HK-2 (cell line): ENCODE measurements at regions not wholly inside any gene's neighbourhood (a gene's known extent, or its start where the extent isn't known, plus 50 kb on each side); places are given as distances from the start of the nearest gene placed in this dataset.

Source experiments
- DNase-seq: peaks from one replicate; pipeline ENCODE4 v3.0.0-alpha.2; 2018; ENCODE audit not compliant: unreplicated experiment

DNA sequence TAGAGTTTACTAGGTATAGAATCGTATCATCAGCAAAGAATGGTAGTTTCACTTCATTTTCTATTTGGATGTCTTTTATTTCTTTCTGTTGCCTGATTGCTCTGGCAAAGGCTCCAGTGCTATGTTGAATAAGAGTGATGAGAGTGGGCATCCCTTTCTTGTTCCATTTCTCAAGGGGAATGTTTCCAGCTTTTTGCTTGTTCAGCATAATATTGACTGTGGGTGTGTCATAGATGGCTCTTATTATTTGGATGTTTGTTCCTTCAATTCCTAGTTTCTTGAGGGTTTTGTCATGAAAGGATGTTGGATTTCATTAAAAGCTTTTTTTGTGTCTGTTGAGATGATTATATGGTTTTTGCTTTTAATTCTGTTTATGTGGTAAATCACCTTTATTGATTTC is 1114.5 kb downstream of the RAPGEF2 start:
- no peak for DNase-seq

DNA sequence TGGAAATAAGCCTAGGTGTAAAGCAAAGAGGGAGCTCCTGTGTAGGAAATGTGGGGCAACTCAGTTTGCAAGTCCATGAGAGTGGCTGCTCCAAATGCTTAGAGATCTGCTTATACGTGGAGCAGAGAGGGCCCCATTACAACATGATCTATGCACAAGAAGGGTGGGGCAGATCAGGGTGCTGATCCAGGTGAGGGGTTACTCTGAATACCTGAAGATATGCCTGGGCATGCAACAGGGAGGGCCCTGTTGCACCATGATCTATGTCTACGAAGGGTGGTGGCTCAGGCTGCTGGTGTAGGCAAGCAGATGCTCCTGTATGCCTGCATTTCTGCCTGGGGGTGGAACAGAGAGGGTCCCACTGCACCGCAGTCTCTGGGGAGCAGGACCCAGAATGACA is 1121.2 kb downstream of the RAPGEF2 start:
- DNase-seq, result no peak

DNA sequence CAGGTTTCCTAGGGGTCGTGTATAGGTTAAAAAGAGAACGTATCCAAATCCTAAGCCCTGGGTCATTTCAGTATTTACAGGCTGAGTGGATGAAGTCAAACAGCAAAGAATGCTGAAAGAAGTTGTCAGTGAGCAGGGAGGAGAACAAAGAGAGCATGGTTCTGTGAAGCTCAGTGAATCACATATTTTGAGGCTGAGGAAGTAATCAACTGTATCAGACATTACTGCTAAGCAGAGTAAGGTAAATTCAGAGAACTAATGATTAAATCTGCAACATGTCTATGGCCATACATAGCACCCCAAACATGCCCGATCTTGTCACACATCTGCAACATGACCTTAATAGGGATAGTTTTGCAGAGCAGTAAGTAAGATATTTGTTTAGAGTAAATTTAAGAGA is 1130.3 kb downstream of the RAPGEF2 start:
- no peak for DNase-seq

DNA sequence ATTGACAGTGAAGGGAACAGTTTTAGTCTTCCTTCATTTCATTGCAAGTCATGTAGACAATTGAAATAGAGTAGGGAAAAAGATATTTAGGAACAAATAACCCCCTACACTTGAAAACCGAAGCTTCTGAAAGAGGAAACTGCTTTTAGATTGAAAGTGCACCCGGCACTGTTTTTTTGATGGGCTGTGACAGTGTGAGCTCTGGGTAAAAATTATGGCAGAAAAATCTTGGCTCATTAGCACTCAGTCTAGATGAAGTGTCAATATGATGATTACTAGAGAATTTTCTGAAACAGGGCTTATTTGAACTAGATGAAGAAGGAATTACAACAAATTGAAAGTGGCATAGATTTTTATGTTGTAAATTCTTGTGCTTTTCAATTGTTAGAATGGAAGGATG is 1132.4 kb downstream of the RAPGEF2 start:
- DNase-seq, result no peak

DNA sequence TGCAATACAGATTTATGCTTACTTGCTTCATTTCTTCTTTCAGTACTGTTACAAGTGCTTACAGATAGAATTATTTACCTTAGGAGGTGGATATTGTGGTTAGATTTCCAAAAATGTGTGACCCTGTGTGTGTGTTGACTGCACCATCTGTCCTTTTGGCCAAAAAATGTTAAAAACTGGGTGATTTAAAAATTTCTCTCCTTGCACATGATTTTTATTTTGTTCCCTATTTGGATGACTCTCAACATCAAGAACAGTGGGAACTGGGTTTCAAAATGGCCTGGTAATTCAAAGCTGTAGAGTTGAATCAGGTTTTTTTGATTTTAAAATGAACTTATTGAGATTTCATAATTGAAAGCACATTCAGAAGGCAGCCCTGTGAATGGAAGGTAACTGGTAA is 1132.9 kb downstream of the RAPGEF2 start:
- no peak for DNase-seq

DNA sequence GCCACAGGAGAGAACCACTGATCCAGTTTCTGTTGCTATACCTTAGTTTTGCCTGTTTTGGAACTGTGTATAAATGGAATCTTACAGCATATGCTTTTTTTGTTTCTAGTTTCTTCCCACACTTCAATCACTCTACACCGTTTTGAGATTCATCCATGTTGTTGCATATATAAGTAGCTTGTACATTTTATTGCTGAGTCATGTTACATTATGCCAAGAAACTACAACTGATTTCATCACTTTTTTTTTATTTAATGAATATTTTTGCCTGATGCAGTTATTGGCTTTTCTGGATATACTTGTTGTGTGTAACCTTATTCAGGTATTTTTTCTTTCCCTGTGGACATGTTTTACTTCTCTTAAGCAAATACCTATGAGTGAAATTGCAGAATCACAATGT is 1135.9 kb downstream of the RAPGEF2 start:
- no peak for DNase-seq

DNA sequence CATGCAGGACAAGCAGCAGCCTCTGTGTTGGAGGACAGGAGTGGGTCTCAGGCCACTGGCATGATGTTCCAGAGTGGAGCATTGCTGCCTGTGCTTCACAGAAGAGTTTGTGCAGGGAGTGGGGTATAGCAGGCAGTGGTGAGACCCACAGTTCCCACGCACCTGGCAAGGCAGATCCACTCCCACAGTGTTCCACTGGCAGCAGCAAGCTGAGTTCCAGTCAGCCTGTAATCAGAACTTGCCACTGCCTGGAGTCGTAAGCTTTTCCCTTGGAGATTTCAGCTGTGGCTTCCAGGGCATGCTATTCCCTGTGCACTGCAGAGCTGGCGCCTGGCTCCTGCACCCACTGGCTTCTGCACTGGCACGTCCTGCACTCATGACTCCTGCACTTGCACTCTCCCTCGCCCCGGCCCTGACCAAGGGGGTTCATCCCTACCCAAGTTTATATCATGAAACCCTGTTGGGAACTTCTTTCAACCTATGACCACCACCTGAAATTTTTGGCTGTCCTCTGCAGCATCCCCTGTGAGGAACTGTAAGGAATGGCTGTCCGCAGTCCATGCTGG is 1144.3 kb downstream of the RAPGEF2 start:
- no peak for DNase-seq

DNA sequence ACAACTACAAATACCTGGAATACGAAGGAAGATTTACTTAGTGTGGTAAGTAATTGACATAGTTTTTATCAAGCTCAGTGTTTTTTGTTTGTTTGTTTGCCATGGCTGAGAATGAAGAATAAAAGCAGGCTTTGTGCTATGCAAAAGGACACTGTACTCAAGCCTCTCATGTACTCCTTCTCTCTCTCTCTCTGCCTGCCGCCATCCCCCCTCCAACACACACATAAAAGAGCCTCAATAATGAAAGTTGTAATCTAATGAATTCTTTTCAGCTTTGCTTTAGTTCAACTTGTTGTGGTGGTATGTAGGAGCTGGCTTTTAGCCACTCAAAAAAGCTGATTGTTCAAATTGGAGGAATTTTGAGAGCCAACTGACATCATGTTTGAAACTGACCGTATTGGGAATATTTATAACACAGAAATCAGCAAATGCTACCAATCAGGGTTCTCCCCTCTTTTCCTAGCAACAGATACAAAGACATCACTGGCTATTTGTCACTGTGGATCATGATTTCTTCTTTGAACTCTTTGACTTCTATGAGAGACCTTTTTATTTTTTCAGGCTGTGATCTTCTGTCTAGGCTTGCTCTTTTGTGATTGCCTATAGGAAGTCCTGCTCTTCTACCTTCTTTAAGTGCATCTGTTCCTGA is 1148.8 kb downstream of the RAPGEF2 start:
- DNase-seq, result no peak

DNA sequence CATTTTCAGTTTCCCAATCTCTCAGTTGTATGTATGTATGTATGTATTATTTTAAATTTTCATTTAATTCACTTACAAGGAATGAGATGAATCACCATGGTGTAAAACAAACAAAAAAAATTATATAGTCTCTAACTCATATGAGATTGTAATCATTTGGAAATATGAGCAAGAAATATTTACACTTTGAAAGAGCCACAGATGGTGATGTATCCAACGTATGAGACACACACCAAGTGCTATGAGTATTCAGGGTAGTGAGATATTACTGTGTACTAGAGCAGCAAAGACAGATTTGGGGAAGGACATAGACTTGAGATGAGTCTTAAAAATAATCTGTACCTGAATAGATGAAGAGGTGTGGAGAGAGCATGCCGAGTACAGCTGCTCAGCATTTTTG is 1154.4 kb downstream of the RAPGEF2 start:
- no peak for DNase-seq

DNA sequence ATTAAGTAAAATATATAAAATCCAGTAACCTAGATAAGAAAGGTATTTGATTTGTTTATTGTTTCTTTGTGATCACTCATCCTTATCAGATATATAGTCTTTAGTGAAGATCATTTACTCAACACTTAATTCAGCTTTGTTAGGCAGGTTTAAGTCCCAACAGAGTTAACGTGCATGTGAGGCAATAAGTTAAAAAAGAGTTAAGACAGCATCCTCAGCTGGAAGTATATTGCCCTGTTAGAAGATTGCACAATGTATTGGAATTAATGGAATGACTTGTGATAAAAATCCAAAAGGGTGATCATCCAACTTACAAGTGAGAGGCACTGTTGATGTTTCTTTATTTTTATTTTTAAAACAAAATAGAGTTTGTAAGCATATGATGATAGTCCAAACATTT is 1162.1 kb downstream of the RAPGEF2 start:
- DNase-seq, result no peak

DNA sequence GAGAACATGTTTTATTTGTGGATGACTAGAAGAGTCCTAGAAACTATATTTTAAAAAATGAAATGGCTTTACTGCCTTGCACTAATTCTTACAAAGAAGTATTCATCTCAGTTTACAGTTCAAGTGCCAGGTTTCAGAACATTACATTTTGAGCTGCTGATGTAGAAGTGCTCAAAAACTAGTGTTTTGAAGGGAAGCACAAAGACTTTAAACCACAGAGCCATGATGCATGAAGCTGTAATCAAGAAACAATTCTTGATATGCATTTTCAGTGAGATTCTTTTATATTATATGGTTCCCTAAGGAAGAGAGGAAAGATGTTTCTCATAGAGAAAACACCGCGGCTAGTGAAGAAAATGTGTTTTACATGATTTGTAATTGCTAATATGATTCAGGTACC is 1163.0 kb downstream of the RAPGEF2 start:
- DNase-seq, result no peak

DNA sequence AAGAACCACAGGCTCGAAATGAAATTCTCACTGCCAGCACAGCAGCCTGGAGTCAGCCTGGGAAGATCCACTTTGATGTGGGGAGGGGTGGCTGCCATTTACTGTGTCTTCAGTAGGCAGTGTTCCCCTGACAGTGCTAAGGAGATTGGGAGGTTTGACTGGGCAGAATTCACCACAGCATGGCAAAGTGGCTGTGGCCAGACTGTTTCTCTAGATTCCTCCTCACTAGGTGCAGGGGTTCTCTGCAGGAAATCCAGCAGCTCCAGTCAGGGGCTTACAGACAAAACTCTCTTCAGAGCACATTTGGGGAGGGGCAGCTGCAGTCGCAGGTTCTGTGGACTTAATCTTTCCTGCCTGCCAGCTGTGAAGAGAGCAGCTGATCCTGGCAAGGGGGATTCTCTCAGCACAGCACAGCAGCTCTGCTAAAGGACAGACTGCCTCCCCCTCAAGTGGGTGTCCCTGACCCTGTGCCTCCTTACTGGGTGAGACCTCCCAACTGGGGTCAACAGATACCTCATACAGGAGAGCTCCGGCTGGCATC is 1174.0 kb downstream of the RAPGEF2 start:
- no peak for DNase-seq

DNA sequence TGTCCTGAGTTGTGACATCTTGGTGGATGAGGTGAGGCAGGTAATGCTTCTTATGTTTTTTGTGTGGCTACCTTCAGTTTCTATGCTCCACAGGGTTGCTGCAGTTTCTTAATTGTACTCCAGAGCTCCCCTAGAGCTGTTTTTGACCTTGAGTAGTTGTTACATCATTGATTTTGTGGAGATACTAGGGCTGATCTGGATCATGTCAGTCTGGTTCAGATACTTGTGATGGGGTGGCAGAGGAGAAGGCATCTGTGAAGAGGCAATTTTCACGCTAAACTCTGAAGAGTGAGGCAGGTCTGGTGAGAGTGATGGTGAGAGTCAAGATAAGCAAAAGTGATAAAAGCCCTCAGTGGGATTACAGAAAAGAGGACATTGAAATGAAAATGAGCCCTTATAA is 1180.2 kb downstream of the RAPGEF2 start:
- no peak for DNase-seq

DNA sequence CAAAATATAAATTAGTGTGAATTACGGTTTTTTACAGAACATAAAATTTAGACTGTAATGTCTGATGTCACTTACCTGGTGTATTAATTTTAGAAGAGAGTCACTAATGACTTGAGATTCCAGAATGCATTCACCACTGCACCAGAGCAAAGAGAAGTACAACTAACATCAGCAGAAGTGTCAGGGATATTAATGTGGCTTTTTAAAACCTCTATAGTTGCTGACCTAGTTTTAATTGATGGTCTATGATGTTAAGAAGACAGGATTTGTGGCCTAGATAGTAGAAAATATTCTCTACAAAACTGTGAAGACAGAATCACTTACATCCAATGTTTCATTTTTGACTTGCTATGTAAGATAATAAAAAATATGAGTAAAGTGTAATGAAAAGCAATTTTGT is 1181.6 kb downstream of the RAPGEF2 start:
- DNase-seq, result no peak

DNA sequence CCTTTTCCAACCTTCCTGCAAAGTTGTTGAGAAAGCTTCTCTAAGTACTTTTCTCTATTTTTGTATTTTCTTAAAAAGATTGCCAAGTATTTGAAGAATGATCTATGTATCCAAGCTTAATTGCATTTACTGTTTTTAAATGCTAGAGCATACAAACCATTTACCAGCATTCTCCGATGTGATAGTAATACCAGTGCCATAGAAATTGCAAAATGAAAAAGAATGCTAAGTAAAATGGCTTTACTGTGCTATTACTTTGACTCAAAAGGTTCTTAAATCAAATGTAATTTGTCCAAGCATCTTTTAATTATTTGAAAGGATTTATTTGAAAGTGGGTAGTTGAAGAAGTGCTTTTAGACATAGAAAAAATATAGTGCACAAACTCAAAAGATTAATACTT is 1183.2 kb downstream of the RAPGEF2 start:
- no peak for DNase-seq

DNA sequence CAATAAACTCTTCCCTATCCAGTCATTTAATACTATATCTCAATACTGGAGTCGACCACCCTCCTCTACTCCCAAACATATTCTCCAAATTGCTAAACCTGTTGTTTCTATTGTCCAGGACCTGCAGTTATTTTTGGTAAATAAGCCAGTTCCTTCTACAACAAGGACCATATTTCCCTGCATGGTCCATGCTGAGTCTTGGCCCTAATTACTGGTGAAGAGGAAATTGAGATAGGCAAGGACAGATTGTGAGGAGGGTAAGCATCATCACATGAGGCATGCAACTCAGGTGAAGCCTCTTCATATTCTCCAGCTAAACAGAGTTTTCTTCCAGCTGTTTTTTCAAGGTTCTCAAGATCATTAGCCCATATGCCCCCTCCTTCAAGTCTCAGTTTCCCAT is 1193.6 kb downstream of the RAPGEF2 start:
- no peak for DNase-seq

DNA sequence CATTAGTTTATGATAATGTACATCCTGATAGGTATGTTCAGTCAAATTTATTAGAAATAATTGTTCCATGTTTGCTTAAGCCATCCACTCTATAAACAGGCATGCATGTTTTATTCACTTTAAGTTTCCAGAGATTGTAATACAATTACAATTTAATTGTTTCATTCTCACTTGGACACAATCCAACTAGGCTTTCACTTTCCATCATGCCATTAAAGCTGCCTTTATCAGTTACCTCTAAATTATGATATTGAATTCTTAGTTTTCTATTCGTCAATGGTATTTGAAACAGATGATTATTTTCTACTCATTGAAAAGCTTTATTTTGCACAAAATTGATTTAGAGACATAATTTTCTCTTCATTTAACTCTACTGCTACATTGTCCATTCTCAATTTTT is 1196.3 kb downstream of the RAPGEF2 start:
- no peak for DNase-seq

DNA sequence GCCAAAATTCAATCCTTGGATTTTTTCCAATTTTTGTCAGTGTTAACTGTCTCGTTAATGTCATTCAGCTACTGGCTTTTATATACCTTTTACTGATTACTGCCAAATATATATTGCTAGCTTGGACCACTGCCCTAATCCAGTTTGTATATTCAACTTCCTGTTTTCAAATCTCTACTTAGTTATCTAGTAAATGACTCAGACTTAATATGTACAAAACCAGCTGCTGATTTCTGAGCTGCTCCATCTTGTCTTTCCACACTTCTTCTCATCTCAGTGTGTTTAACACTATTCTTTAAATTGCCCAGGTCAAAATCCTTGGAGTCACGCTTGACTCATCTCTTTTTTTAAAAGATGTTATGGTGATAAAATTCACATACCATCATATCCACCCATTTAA is 1196.7 kb downstream of the RAPGEF2 start:
- DNase-seq, result no peak

DNA sequence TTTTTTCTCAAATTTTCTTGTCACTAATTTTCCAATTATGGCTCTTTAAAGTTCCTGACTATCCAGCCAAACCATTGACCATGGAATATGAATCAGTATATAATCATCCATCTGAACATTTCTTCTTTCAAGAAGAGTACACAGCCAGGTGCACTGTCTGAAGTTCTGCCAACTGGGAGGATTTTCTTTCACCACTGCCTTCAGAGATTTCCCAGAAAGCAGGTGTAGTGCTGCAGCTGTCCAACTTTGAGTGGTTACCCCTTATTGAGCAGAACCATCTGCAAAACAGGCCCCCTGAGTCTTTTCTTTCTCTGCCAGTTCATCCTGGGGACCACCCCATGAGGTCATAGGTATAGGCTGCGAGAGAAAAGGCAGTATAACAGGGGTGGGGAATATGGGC is 1213.2 kb downstream of the RAPGEF2 start:
- no peak for DNase-seq

DNA sequence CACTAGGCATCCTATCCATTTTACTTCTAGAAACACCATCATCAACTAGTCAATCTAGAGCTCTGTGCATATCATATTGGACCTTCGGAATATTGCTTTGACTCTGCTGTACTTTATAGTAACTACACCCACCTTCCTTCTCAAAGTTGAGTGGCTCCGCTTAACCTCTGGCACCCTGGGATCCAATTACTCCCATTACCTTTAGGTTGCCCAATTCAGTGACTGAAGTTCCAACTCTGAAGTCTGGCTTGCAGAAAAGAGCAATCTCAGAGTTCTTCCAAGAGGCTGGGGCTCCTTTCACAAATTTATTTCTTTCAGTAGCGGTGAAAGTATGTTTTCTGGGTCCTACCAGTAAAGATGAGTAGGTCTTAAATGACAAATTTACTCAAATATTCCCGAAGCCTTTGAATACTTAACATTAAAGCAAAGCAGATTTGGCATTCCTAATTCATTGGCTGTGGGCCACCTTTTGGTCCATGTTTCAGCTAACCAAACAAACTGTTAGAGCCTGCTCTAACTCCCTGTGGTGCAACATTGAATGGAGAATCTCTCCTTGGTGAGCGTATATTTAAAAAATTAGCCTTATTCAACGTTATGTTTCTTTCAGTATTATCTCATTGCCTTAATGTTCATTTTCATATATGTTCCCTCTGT is 1215.8 kb downstream of the RAPGEF2 start:
- DNase-seq, result no peak

DNA sequence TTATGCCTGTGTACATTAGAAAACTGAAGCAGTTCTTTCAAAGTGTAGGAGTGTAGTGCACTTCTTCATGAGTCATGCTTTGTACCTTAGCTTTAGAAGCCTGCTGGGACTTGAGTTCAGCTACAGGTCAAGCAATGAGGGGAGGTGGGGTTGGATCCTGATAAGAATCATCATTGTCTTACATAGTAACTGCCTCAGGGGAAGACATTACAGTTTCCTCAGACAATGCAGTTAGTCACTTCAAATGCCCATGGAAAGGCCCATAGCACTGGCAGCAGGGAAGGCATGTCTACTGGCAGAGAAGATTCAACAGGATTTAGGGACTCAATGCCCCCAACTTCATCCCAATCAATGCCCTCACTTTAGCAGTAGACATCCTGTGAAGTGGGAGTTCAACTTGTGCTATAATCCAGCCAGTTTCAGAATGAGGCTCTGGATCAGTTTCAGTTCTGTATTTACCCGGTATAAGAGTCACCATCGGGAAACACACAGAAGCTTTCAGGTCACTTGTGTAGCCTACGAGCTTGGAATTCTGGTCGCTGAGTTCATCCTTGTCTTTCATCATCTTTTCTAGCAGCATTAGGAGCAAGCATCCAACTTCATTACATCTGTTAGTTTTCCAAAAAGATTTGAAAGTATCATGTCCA is 1216.5 kb downstream of the RAPGEF2 start:
- DNase-seq, result peak; percentile 2

DNA sequence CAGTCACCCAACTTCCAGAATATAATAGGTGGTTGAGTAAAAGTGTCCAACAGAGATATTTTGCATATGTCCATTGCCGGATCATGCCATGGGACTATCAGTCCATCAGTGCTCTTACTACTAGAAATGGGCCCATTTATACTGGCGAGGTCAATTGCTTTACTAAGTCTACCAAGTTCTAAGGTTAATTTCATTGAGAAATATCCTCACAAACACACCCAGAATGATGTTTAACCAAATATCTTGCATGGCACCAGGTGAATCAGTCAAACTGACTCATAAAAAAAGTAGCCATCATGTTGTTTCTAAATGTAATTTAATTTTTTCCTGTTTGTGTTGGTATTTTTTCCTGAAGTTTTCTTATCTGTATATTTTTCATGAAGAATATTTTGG is 1217.0 kb downstream of the RAPGEF2 start:
- no peak for DNase-seq

DNA sequence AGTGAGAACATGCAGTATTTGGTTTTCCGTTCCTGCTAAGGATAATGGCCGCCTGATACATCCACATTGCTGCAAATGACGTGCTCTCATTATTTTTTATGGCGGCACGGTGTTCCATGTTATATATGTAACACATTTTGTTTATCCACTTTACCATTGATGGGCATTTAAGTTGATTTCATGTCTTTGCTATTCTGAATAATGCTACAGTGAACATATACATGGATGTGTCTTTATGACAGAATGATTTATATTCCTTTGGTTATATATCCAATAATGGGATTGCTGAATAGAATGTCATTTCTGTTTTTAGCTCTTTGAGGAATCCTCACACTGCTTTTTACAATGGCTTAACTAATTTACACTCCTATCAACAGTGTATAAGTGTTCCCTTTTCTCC is 1223.2 kb downstream of the RAPGEF2 start:
- DNase-seq, result no peak
